GM12875 (cell line): ENCODE measurements at regions not wholly inside any gene's neighbourhood (a gene's known extent, or its start where the extent isn't known, plus 50 kb on each side); places are given as distances from the start of the nearest gene placed in this dataset.

Experiments
- H3K4me3 ChIP-seq: one replicate; pipeline ENCODE4 v1.5.1; 2011; ENCODE audit warnings: low read depth, low read length, control low read depth
- TF ChIP-seq, protein P1 (sequence below): IDR thresholded peaks from 2 replicates; pipeline ENCODE4 v1.5.1; 2011; ENCODE audit warnings: low read depth, mild to moderate bottlenecking, control low read depth, inconsistent platforms, low read length, moderate library complexity, borderline replicate concordance; ENCODE audit not compliant: insufficient read depth

- no peak overlapping the region for H3K4me3 ChIP-seq
- TF ChIP-seq, protein P1, sequence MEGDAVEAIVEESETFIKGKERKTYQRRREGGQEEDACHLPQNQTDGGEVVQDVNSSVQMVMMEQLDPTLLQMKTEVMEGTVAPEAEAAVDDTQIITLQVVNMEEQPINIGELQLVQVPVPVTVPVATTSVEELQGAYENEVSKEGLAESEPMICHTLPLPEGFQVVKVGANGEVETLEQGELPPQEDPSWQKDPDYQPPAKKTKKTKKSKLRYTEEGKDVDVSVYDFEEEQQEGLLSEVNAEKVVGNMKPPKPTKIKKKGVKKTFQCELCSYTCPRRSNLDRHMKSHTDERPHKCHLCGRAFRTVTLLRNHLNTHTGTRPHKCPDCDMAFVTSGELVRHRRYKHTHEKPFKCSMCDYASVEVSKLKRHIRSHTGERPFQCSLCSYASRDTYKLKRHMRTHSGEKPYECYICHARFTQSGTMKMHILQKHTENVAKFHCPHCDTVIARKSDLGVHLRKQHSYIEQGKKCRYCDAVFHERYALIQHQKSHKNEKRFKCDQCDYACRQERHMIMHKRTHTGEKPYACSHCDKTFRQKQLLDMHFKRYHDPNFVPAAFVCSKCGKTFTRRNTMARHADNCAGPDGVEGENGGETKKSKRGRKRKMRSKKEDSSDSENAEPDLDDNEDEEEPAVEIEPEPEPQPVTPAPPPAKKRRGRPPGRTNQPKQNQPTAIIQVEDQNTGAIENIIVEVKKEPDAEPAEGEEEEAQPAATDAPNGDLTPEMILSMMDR: no peak
Measured at GRCh38 chr10:75332081-75332480, 69.5 kb downstream of the ZNF503 start.

GRCh38 chr10:75331081-75331480 lies 70.5 kb downstream of the ZNF503 start:
- H3K4me3 ChIP-seq: no peak overlapping the region

GRCh38 chr10:75329190-75329745 lies 72.3 kb downstream of the ZNF503 start:
- TF ChIP-seq, protein P1: no peak
- H3K4me3 ChIP-seq: no peak overlapping the region

More at GRCh38 chr10:75331081-75331480, 70.5 kb downstream of the ZNF503 start:
- TF ChIP-seq, protein P1: no peak

DNA sequence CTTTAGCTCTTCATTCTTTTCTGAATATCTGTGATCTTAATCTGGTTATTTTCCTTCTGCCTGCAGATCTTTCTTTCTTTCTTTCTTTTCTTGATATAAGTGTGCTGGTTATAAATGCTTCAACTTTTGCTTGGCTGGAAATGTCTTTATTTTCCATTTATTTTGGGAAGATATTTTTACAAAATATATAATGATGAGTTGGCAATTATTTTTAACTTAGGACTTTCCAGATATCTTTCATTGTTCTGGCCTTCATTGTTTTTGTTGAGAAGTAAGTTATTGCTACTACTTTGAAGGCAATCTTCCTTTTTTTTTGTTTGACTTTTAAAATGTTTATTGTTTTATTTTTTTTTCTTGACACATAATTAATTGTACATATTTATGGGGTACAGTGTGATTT lies 75.3 kb downstream of the ZNF503 start:
- TF ChIP-seq, protein P1: no peak
- no peak overlapping the region for H3K4me3 ChIP-seq

- TF ChIP-seq, protein P1: no peak
- no peak overlapping the region for H3K4me3 ChIP-seq
Measured at GRCh38 chr10:75319274-75319673, 82.3 kb downstream of the ZNF503 start.

DNA sequence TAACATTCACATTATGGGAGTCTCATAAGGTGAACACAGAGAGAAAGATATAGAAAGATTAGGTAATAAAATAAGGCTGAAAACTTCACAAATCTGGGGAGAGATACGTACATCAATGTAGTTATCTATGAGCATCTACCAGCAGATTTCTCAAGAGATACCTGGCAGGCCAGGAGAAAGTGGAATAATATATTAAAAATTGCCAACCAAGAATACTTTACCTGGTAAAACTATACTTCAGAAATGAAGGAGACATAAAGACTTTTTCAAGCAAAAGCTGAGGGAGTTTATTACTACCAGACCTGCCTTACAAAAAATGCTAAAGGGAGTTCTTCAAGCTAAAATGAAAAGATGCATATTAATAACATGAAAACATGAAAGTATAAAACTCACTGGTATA lies 78.8 kb upstream of the COMTD1 start:
- H3K4me3 ChIP-seq: no peak overlapping the region
- TF ChIP-seq, protein P1: no peak

DNA sequence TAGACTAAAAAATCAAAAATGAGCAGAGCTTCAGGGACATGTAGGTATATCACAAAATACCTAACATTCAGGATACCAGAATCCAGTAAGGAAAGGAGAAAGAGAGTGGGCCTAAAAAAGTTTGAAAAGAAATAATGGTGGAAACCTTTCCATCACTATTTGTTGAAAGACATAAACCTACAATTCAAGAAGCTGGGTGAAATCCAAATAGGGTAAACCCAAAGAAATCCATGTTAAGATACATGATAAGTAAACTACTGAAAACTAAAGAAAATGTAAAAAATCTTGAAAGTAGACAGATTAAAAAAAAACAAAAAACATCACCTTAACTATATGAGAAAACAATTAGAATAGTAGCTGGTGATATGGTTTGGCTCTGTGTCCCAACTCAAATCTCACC lies 76.7 kb upstream of the COMTD1 start:
- H3K4me3 ChIP-seq: no peak overlapping the region
- TF ChIP-seq, protein P1: no peak
